ENCODE measurements at regions not wholly inside any gene's neighbourhood (a gene's known extent, or its start where the extent isn't known, plus 50 kb on each side); places are given as distances from the start of the nearest gene placed in this dataset.

DNA sequence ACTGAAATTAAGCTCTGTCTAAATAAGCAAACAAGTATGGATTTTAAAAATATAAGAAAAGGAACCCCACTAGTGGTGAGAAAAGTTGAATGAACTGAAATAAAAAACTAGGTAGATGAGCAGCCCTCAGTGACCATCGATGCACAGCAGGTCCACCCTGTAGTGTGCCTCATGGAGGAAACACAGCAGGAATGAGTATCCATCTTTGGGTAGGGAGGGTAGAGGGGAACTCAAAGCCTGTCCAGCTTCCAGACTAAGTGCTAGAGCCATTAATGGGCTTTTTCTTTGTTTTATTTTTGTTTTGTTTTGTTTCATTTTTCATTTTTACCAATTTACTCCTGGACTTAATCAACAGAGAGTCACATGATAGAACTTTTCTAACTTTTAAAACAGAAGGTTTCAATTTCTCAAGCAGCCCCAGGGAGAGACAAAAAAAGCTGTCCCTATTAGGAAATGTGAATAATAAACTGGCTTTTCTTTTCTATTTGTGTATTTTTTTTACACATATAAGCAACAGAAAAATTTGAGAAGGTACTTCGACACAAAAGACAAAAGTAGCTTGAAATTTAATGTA lies 700.6 kb downstream of the HACE1 start:
- TF ChIP-seq, protein P1, sequence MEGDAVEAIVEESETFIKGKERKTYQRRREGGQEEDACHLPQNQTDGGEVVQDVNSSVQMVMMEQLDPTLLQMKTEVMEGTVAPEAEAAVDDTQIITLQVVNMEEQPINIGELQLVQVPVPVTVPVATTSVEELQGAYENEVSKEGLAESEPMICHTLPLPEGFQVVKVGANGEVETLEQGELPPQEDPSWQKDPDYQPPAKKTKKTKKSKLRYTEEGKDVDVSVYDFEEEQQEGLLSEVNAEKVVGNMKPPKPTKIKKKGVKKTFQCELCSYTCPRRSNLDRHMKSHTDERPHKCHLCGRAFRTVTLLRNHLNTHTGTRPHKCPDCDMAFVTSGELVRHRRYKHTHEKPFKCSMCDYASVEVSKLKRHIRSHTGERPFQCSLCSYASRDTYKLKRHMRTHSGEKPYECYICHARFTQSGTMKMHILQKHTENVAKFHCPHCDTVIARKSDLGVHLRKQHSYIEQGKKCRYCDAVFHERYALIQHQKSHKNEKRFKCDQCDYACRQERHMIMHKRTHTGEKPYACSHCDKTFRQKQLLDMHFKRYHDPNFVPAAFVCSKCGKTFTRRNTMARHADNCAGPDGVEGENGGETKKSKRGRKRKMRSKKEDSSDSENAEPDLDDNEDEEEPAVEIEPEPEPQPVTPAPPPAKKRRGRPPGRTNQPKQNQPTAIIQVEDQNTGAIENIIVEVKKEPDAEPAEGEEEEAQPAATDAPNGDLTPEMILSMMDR (IDR thresholded peaks at IDR 0.05): no peak
- TF ChIP-seq ZFX (IDR thresholded peaks at IDR 0.05; ENCODE audit: borderline replicate concordance): no peak

Measured in 22Rv1 (cell line).